Neural cell (in vitro differentiated cells): ENCODE measurements at regions not wholly inside any gene's neighbourhood (a gene's known extent, or its start where the extent isn't known, plus 50 kb on each side); places are given as distances from the start of the nearest gene placed in this dataset.

Experiments
- CTCF ChIP-seq: fragments of 450-650 bp; IDR thresholded peaks from 2 replicates; pipeline ENCODE4 v1.5.1; 2014; ENCODE audit warnings: antibody characterized with exemption, mild to moderate bottlenecking, moderate library complexity; ENCODE audit not compliant: poor library complexity, severe bottlenecking
- EP300 ChIP-seq: fragments of 450-650 bp; conservative IDR thresholded peaks from 2 replicates; pipeline ENCODE4 v1.6.1; 2014; ENCODE audit warnings: antibody characterized with exemption, mild to moderate bottlenecking, moderate library complexity; ENCODE audit not compliant: poor library complexity, severe bottlenecking
- POLR2AphosphoS5 ChIP-seq: IDR thresholded peaks from 2 replicates; pipeline ENCODE4 v1.6.1; 2012

DNA sequence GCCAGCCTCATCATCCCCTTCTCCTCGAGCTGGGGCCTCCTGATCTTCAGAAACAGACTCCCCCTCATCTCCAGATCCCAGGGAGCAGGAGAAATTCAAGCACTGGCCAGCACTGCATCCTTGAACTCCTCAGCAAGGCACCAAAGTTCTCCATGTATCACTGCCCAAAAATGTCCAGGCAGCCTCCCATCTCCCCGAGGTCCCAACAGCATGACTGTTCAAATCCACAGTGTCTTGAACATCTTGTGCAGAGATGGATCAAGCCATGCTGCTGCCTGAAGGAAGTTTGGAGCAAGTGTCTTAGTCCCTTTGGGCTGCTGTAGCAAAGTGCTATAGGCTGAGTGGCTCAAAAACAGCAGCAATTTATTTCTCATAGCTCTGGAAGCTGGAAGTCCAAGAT is 115.5 kb upstream of the GALNT17 start:
- TF ChIP-seq EP300 (no peak), CTCF (no peak), POLR2AphosphoS5 (no peak)
